Endodermal cell (in vitro differentiated cells): ENCODE measurements at regions not wholly inside any gene's neighbourhood (a gene's known extent, or its start where the extent isn't known, plus 50 kb on each side); places are given as distances from the start of the nearest gene placed in this dataset.

Experiments
- DNase-seq: peaks from one replicate; pipeline ENCODE4 v3.0.0-alpha.2; 2017
- H3K27ac ChIP-seq: 2 replicates; pipeline ENCODE4 v1.5.1; 2013; ENCODE audit warnings: mild to moderate bottlenecking, low read depth, low read length, moderate library complexity
- H3K27me3 ChIP-seq: 2 replicates; pipeline ENCODE4 v1.6.1; 2013; ENCODE audit warnings: mild to moderate bottlenecking, low read length, moderate library complexity; ENCODE audit not compliant: insufficient read depth, control insufficient read depth, poor library complexity, severe bottlenecking
- H3K36me3 ChIP-seq: 2 replicates; pipeline ENCODE4 v1.7.0; 2013; ENCODE audit warnings: mild to moderate bottlenecking, low read length, moderate library complexity; ENCODE audit not compliant: control insufficient read depth, insufficient read depth
- H3K4me1 ChIP-seq: one replicate; pipeline ENCODE4 v1.7.0; 2013; ENCODE audit warnings: low read length; ENCODE audit not compliant: control insufficient read depth, insufficient read depth
- H3K4me3 ChIP-seq: 2 replicates; pipeline ENCODE4 v1.5.1; 2013; ENCODE audit warnings: mild to moderate bottlenecking, low read length, moderate library complexity
- H3K9ac ChIP-seq: 2 replicates; pipeline ENCODE4 v1.6.1; 2013; ENCODE audit warnings: mild to moderate bottlenecking, low read length, moderate library complexity; ENCODE audit not compliant: poor library complexity, severe bottlenecking; ENCODE audit errors: extremely low read depth
- H3K9me3 ChIP-seq: 2 replicates; pipeline ENCODE4 v1.6.1; 2013; ENCODE audit warnings: mild to moderate bottlenecking, low read length, moderate library complexity; ENCODE audit not compliant: control insufficient read depth
- H3K27ac Mint-ChIP-seq: 2 replicates; pipeline ENCODE4 v1.8.0; 2020; ENCODE audit warnings: mixed read lengths
- H3K27me3 Mint-ChIP-seq: 2 replicates; pipeline ENCODE4 v1.8.0; 2021; ENCODE audit warnings: mild to moderate bottlenecking, mixed read lengths; ENCODE audit not compliant: insufficient read depth
- H3K36me3 Mint-ChIP-seq: 2 replicates; pipeline ENCODE4 v1.8.0; 2020; ENCODE audit warnings: low read depth, mixed read lengths
- H3K4me1 Mint-ChIP-seq: 2 replicates; pipeline ENCODE4 v1.8.0; 2020; ENCODE audit warnings: mixed read lengths
- H3K4me3 Mint-ChIP-seq: 2 replicates; pipeline ENCODE4 v1.8.0; 2020; ENCODE audit warnings: mild to moderate bottlenecking, moderate library complexity, mixed read lengths
- H3K9me3 Mint-ChIP-seq: 2 replicates; pipeline ENCODE4 v1.8.0; 2020; ENCODE audit warnings: mild to moderate bottlenecking, mixed read lengths
- CTCF ChIP-seq: fragments of 200-600 bp; sonication (generic); conservative IDR thresholded peaks from 2 replicates; pipeline ENCODE4 v1.5.0; 2021; ENCODE audit warnings: antibody characterized with exemption, mild to moderate bottlenecking
- WGBS, 2 experiments: methylation state at CpG; one replicate each; pipeline versions ENCODE4 v1.1.5 to v1.1.7; 2013; ENCODE audit warnings: missing lambda C conversion rate in 2 of 2, mixed read lengths in 1 of 2; ENCODE audit not compliant: insufficient coverage in 1 of 2, insufficient read length in 1 of 2; 5-methylcytosine and 5-hydroxymethylcytosine counted together

GRCh38 chr11:97336064-97336463 is 946.3 kb downstream of the JRKL start:
- Histone ChIP-seq H3K9me3 (peaks cover 32% of the 10 kb centered on the region), H3K36me3 (no peaks in the 10 kb centered on the region), H3K4me1 (peaks cover 6% of the 10 kb centered on the region), H3K9ac (no peak overlapping the region), H3K27me3 (no peaks in the 10 kb centered on the region), H3K4me3 (no peak overlapping the region), H3K27ac (no peak overlapping the region)
- Mint-ChIP-seq H3K9me3 (peaks cover 20% of the 10 kb centered on the region), H3K36me3 (peaks cover 16% of the 10 kb centered on the region), H3K4me1 (peaks cover 18% of the 10 kb centered on the region), H3K27ac (no peak overlapping the region), H3K27me3 (no peaks in the 10 kb centered on the region), H3K4me3 (no peak overlapping the region)
- no peak for DNase-seq
- 86 to 93% methylated on average over 2 to 4 of the region's 4 CpGs for WGBS, 2 experiments
- TF ChIP-seq CTCF, result no peak

GRCh38 chr11:97345032-97345431 is 955.2 kb downstream of the JRKL start:
- no peak overlapping the region for H3K4me3 ChIP-seq
- H3K36me3 Mint-ChIP-seq, result peaks cover 31% of the 10 kb centered on the region
- H3K9ac ChIP-seq, result no peak overlapping the region
- H3K4me3 Mint-ChIP-seq, result no peak overlapping the region
- H3K27me3 Mint-ChIP-seq, result no peaks in the 10 kb centered on the region
- H3K9me3 ChIP-seq, result peaks cover 31% of the 10 kb centered on the region
- H3K9me3 Mint-ChIP-seq, result peaks cover 29% of the 10 kb centered on the region
- peaks cover 3% of the 10 kb centered on the region for H3K4me1 ChIP-seq
- no peaks in the 10 kb centered on the region for H3K27me3 ChIP-seq
- H3K36me3 ChIP-seq, result no peaks in the 10 kb centered on the region
- TF ChIP-seq CTCF, result no peak
- no peak for DNase-seq
- H3K27ac ChIP-seq, result no peak overlapping the region
- H3K27ac Mint-ChIP-seq, result no peak overlapping the region
- 96 to 100% methylated on average over 1 to 3 of the region's 3 CpGs for WGBS, 2 experiments
- peaks cover 19% of the 10 kb centered on the region for H3K4me1 Mint-ChIP-seq

- no peaks in the 10 kb centered on the region for H3K27me3 Mint-ChIP-seq
- peaks cover 28% of the 10 kb centered on the region for H3K9me3 Mint-ChIP-seq
- Histone ChIP-seq H3K9ac (no peak overlapping the region), H3K36me3 (no peaks in the 10 kb centered on the region), H3K27me3 (no peaks in the 10 kb centered on the region), H3K4me1 (peaks cover 3% of the 10 kb centered on the region), H3K9me3 (peaks cover 38% of the 10 kb centered on the region), H3K27ac (no peak overlapping the region), H3K4me3 (no peak overlapping the region)
- no peak overlapping the region for H3K4me3 Mint-ChIP-seq
- H3K36me3 Mint-ChIP-seq, result peaks cover 39% of the 10 kb centered on the region
- TF ChIP-seq CTCF, result no peak
- peaks cover 40% of the 10 kb centered on the region for H3K4me1 Mint-ChIP-seq
- peak overlapping the region; percentile 75 for H3K27ac Mint-ChIP-seq
- DNase-seq, result no peak
- WGBS, 2 experiments, result 83 to 100% methylated on average over 2 to 4 of the region's 4 CpGs
These were observed 959.4 kb downstream of the JRKL start for GRCh38 chr11:97349201-97349600.
